ENCODE measurements at regions not wholly inside any gene's neighbourhood (a gene's known extent, or its start where the extent isn't known, plus 50 kb on each side); places are given as distances from the start of the nearest gene placed in this dataset.
A peak's percentile ranks its signal among the peaks of the same experiment; 100 is the strongest.
"Not testable (repeated sequence)": the region's sequence is repeated elsewhere in the genome, so short reads cannot be mapped to it uniquely, and the experiment has no call there.

DNA sequence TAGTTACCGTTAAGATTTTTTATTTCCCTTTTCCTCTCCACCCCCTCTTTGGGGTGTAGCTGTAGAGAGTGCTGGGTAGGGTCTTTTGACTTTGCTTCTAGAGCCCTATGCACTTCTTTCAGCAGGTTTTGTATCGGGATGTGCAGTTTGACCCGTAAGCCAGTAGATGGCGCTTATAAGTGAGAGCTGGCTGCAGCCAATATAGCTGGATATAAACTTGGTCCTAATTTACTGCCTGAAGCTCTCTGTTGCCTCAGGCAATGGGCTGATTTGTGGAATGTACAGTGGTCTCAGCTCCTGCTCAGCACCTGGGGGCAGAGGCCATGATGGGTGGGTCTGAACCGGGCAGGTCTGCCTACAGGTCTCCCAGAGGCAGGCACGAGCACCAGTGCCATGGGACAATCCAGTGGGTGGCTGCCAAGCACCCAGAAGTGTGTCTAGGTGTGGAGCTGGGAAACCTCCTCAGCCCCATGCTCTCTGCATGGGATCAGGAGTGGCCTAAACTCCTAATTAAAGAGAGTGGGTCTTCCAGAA lies 146.5 kb downstream of the SPANXN1 start:
- DNase-seq: no peak

DNA sequence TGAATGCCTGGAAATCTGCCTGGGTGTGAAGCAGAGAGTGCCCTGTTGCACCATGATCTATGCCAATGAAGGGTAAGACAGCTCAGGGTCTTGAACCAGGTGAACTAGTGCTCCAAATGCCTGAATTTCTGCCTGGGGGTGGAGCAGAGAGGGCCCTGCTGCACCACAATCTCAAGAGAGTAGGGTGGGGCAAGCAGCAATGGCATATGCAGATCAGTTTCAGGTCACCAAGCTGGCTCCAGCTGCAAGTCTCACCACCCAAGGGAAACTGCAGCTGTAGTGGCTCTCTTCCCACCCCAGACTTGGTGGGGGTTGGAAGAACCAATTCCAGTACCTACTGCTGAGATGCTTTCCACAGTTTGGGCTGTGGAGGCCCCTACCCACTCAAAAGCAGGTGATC lies 147.0 kb downstream of the SPANXN1 start:
- DNase-seq: no peak

DNA sequence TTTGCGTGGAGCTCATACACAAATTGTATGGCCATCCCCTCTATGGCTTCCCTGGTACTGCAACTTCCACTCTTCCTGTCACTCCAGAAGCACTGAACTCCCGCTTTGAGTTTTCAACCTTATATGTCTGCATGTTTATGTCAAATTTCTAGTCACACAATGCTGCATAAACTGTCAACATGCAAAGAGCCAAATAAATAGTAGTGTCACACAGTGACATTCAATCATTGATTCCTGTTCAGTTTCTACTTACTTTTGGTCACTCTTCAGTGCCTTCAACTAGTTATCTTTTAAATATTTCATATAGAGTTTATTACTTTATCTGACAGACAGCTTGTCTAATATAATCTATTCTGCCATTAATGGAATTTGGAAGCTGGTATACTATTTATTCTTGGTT lies 149.3 kb downstream of the SPANXN1 start:
- DNase-seq: no peak

DNA sequence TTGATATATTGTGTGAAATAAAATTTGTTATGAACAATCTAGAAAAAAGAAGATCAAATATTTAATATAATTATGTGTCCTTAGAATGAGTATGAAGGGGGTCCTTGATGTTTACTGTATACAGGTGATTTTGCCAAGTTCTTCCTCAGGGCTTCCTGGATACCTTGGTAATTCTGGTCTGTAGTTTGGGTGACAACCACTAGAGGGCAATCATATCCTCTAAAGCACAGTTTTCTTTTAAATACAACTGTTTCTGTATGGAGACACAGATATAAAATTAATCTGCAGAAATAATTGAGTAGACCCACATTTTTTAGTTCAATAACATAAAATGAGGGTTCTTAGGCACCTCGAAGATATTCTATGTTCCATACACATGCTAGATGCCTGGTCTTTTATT lies 157.7 kb downstream of the SPANXN1 start:
- DNase-seq: no peak

DNA sequence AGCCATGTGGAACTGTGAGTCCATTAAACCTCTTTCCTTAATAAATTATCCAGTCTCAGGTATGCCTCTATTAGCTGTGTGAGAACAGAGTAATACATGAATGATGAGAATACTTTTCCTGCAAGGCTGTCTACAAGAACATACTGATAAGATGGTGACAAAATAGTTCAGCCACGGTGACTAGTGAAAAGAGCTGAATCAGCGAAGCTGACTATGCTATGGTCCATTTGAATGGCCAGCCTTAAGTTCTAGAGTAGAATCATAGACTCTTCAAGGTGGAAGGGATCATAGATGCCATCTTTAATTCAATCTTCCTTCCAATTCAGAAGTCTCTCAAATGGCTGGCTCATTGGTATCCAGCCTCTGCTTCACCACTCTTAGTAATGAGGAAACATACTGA lies 163.3 kb downstream of the SPANXN1 start:
- no peak for DNase-seq

DNA sequence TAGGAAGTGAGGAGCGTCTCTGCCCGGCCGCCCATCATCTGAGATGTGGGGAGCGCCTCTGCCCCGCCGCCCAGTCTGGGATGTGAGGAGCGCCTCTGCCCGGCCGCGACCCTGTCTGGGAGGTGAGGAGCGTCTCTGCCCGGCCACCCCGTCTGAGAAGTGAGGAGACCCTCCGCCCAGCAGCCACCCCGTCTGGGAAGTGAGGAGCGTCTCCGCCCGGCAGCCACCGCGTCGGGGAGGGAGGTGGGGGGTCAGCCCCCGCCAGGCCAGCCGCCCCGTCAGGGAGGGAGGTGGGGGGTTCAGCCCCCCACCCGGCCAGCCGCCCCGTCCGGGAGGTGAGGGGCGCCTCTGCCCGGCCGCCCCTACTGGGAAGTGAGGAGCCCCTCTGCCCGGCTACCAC lies 188.9 kb downstream of the SPANXN1 start:
- DNase-seq: not testable (repeated sequence)

DNA sequence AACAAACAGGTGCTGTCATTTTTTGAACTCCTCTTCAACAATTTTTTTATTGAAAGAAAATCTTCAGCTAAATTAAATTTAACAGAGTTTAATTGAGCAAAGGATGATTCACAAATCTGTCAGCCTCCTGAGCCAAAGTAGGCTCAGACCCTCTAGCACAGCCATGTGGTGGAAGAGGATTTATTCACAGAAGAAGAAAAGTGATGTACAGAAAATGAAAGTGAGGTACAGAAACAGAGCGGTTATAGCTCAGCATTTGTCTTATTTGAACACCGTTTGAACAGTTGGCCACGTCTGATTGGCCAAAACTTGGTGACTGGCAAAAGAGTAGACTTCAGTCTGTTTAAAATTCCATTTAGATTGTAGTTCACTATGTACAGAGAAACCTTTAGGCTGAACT lies 217.3 kb downstream of the SPANXN1 start:
- DNase-seq: no peak

DNA sequence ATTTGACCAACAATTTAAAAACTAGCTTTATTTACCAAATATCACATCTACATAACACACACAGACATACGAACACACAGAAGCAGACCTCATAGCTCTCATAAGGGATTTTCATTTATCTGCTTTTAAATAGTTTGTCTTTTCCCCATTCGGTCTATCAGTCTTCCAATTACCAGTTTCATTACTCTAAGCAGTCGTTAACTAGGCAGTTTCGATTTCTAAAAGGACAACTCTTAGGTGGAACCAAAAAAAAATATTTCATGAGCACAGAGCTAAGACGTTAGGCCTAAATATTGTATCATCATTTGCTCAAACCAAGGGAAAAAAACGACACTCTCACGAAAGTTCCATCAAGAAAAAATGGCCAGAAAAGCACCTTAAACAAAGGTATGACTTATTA lies 228.4 kb downstream of the SPANXN1 start:
- no peak for DNase-seq

DNA sequence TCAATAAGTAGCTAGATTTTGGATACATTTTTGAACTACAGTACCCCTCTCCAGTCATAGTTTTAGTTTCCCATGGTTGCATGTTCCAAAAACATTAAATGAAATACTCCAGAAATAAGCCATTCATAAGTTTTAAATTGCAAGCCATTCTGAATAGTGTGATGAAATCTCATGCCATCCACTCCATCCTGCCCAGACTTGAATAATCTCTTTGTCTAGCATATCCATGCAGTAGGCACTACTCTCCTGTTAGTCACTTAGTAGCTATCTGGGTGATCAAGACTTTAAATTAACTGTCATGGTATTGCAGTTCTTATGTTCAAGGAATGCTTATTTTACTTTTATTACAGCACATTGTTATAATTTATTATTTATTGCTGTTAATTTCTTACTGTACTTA lies 237.4 kb downstream of the SPANXN1 start:
- no peak for DNase-seq

DNA sequence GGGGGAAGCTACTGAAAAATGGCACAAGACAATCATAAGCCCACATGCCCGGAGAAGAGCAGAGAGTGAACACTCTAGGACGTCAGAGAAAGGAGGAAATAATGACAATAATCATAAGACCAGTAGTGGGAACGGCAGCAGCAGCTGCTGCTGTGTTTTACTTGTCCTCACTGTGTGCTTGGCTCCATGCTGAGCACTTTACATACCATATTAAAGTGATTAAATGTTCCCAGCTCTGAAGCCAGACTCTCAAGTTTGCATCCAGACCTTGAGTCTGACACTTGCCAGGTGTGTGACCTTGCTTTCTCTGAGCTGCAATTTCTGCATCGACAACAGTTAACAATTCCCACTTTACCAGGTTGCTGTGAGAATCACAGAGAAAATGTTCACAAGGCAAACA lies 255.4 kb downstream of the SPANXN1 start:
- DNase-seq: no peak

DNA sequence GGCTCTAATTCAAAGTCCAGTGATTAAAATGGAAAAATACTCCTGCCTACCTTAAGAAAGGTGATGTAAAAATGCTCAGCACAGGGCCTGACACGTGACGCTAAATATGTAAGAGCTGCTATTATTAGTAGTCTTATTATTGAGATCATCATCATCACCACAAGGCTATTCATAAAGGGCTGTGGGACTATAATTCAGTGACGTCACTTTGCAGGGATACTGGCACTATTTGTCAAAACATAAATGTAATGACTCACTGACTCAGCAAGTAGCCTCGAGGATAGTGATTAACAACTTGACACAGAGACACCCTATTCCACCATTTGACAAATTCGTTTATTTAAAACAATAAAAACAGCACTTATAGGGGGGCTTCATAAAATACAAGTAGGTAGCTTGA lies 258.9 kb downstream of the SPANXN1 start:
- no peak for DNase-seq

DNA sequence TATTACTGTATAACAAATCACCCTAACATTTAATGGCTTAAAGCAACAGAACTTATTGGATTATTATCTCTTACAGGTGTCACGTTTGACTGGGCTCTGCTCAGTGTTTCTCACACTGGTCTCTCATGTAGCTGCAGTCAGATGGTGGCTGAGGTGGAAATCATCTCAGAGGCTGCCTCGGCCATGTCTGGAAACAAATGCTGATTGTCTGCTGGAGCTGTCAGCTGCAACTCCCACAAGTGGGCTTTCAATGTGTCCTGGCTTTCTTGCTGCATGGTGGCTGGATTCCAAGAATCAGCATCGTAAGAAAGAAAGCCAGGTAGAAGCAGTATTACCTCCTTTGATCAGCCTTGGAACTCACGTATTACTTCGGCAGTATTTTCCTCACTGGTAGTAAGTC lies 277.6 kb downstream of the SPANXN1 start:
- DNase-seq: no peak

DNA sequence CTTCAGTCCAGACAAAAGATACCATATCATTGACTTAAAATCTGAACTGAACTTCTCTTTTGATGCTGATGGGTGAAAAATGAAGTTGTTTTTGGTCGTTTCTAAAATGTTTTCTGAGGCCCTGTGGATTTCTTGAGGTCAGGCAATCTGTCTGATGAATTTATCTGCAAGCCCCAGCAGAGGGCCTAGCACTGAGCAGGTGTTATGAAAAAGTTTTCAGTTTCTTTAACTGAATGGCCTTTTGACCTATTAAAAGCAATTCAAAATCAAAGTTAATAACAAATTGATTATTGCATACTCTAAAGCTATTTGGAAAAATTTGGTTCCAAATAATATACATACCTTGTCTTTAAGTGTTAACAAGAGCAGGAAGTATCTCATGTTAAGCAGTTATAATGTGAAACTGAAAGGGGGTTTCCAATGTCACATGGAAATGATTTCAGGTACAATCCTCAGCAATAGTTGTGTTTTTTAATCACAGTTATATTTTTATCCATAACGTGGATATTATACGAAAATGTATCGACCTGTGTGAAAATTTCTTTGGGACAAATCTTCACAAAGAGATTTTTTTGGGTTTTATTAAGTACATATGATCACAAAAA lies 285.0 kb downstream of the SPANXN1 start:
- no peak for DNase-seq

DNA sequence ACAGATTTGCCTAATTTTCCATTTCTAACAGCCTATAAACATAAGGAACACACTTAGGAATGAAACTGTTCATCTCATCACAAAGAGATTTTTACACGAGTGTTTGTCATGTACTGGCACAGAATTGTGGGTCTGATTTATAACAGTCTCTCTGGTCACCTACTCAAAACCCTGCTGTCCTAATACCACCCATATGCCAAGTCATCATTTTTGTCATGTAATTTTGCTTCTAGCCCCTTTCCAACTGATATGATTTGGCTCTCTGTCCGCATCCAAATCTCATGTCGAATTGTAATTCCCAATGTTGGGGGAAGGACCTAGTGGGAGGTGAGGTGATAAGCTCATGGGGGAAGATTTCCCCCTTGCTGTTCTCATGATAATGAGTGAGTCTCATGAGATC lies 284.1 kb upstream of the SLITRK2 start:
- DNase-seq: no peak

DNA sequence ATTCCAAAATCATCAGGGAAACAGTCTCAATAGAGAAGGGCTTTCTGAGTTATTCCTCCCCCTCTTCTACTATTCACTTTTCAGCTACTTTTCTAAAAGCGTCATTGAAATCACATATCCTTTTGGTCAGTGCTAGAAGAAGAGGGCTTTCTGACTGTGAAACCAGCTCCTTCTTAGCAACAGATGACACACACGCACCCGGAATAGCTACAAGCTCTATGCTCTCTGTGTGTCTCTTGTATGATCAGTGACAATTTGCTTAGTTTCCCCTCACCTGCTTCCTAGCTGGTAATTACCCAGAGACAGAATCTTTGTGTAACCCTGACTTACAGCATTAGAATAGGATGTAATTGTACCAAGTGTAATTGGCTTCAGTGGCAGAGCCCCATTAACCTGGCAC lies 268.1 kb upstream of the SLITRK2 start:
- no peak for DNase-seq

DNA sequence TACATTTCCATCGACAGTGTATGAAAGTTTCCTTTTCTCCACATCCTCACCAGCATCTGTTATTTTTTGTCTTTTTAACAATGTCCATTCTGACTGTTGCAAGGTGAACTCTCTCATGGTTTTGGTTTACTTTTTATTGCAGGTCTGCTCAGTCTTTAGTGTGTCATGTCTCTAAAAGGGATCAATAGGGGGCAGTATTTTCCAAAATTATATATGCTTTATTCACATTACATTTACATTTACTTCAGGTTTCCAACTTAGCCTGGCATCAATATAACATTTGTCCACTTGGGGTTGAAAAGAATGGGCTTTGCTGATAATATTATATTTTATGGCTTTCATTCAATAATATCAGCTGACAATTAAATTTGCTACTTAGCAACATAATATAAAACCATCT lies 265.0 kb upstream of the SLITRK2 start:
- DNase-seq: no peak

DNA sequence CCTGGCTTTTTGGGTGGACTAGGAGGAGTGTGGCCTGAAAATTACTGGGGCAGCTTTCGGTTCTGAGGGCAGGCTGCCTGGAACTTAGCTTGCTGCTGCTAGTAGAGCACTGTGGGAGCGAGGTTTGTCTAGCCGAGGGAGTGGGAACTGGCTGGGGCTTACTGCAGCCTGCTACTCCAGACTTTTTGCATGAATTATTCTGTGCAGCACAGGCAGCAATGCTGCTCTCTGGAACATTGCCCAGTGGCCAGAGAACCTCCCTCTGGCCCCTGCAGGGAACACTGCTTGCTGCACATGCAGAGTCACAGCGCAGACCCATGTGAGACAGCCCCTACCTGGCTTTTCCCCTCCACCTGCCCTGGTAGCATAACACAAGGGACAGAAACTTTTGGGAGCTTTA lies 263.9 kb upstream of the SLITRK2 start:
- no peak for DNase-seq

DNA sequence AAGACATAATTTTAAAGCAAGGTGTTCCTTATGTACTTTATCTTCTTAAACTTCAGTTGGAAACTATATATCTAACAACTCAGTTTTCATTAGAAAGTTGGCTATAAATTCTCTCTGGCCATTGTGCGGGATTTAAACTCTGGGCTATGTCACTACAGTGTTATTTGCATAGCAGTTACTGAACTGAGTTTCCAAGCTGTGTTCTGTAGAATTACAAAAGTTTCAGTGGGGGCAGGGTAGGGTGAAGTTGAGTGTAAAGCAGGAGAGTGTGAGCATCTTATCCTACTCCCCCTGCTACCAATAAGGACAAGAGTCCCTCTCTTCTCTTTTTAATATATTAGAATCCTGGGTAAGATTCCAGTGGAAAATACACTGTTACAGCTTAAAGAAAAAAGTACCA lies 254.5 kb upstream of the SLITRK2 start:
- no peak for DNase-seq

DNA sequence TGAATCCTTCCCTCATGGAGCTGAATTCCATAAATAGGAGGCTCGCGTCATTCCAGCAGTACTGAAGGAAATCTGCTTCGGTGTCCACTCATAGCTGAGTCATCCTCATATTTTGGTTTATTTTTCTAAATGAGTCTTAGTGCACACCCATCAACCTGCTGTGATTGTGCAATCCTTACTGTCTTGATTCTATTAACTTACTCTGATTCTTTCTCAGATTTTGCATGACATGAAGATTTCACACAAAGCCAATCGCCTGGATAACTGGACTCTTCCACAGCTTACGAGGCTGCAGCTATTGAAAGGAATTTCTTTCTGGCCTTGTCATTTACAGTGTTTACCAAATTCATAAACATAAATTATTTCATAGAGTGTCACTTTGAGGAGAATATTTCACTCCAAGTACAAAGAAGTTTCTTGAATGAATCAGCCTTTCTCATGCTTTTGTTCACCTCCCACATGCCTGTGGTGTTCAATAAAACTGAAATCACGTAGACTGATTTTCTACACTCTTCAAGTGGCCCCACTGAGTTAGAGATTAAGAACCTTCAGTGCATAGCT lies 207.6 kb upstream of the SLITRK2 start:
- no peak for DNase-seq

DNA sequence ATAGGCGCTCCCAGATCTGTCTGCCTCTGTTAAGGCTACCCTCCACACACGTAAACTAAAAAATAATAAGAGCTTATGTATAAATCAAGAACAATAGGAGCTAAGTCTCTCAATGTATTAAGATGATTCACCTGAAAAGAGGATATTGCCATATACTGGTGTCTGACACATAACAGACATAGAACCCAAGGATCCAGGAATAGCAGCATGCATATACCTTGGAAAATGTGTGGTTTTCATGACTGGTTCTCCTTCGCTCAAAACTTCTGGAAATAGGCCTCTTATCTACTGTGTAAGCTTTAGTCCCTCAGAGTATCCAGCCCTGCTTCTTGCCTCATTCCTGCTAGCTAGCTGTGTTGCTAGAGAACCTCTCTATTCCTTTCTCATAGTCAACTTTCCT lies 203.7 kb upstream of the SLITRK2 start:
- no peak for DNase-seq

DNA sequence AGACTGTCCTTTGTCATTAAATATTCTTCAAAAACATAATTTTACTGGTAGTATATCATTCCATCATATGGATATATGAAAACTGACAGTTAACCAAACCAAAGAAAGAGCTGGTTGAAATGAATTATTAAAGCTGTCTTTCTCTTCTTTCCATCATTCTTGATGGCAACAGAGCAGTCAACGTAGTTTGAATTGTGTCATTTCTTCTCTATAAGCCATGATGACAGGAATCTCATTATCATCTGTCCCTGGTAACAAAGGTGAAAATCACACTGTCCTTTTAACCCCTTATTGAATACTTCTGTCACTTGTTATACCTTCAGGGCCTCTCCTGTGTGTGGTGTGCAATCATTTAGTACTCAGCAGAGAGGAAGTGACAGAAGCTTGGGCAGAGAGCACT lies 197.0 kb upstream of the SLITRK2 start:
- DNase-seq: no peak

DNA sequence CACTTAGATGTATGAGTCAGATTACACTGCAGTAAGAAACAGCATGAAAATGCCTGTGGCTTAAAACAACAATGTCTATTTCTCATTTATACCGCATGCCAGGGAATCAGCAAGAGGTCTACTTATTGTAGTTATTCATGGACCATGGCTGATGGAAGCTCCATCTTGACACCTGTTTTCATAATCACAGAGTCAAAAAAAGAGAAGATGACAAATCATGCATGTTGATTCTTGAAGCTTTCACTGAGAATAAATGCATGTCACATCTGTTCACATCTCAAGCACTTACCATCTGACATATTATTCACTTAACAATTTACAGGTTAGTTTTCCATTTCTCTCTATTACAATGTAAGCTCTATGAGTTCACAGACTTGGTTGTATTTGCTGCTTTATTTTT lies 194.2 kb upstream of the SLITRK2 start:
- DNase-seq: no peak

DNA sequence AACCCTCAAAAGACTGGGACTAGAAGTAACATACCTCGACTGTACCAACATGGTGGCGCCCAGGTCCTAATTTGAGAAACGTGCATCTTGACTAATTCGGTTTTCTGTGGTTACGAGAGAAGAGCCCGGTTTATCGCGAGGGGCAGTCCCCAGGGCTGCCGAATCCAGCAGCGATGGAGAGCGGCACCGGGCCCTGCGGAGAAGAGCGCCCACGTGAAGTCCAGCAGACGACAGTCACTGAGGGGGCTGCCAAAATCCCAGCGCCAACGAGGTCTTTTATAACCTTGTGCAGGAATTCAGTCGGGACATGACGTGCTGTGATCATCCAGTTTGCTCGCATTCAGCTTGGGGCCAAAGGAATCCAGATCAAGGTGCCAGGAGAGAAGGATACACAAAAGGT lies 187.5 kb upstream of the SLITRK2 start:
- no peak for DNase-seq

DNA sequence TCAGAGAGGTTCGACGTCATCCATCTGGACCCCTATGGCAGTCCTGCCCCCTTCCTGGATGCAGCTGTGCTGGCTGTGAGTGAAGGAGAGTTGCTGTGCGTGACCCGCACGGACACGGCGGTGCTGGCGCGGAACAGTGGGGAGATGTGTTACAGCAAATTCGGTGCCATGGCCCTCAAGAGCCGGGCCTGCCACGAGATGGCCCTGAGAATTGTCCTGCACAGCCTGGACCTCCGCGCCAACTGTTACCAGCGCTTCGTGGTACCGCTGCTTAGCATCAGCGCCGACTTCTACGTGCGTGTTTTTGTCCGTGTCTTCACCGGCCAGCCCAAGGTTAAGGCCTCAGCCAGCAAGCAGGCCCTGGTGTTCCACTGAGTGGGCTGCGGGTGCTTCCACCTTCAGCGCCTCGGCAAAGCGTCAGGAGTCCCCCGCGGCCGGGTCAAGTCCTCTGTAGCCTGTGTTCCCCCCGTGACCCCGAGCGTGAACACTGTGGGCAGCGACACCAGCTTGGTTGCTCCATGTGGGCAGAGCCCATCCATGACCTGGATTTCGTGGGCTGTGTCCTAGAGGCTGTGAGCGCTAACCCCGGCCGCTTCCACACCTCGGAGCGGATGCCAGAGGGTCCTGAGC lies 186.7 kb upstream of the SLITRK2 start:
- peak; percentile 4 for DNase-seq

DNA sequence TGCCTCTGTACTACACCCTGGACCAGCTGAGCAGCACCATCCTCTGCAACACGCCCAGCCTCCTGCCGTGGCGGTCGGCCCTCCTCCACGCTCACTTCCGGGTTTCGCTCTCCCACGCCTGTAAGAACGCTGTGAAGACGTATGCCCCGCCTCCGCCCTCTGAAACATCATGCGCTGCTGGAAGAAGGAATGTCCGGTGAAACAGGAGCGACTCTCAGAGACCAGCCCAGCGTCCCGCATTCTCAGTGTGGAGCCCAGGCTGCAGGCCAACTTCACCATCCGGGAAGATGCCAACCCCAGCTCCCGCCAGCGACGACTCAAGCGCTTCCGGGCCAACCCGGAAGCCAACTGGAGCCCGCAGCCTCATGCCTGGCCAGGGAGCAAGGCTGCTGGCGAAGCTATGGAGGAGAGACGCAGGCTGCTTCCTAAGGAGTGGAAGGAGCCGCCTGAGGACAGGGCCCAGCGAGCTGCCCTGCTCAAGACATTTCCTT lies 186.1 kb upstream of the SLITRK2 start:
- no peak for DNase-seq
